HEK293 (cell line): ENCODE measurements at regions not wholly inside any gene's neighbourhood (a gene's known extent, or its start where the extent isn't known, plus 50 kb on each side); places are given as distances from the start of the nearest gene placed in this dataset.

Source experiments
- CTCF ChIA-PET: fragments of 350-600 bp; formaldehyde crosslinking; extraction: SDS; loops from one replicate; lab custom pipeline; 2021; ENCODE audit warnings: antibody characterized with exemption; lab: Yijun Ruan, JAX
- POLR2A ChIA-PET: fragments of 300-600 bp; formaldehyde crosslinking; extraction: SDS; loops from one replicate; lab custom pipeline; 2020; ENCODE audit warnings: antibody characterized with exemption, inconsistent platforms; lab: Yijun Ruan, JAX
- H3K27ac ChIP-seq: fragments of 200-500 bp; sonication (Bioruptor generic); 2 replicates; pipeline ENCODE4 v1.5.1; 2014; ENCODE audit warnings: low read depth, low read length, control low read depth, inconsistent platforms; ENCODE audit errors: extremely low read depth
- H3K36me3 ChIP-seq, 2 experiments: fragments of 200-500 bp in 1 of 2; sonication (Bioruptor generic) in 1 of 2; 1 replicate in 1 of 2; 2 replicates in 1 of 2; pipeline ENCODE4 v1.5.1; 2014 to 2017; ENCODE audit warnings: inconsistent platforms in 2 of 2, low read length in 2 of 2; ENCODE audit not compliant: control insufficient read depth in 2 of 2, insufficient read depth in 1 of 2
- H3K4me1 ChIP-seq: fragments of 200-500 bp; sonication (Bioruptor generic); 2 replicates; pipeline ENCODE4 v1.5.1; 2014; ENCODE audit warnings: mild to moderate bottlenecking, low read length, inconsistent platforms; ENCODE audit not compliant: control insufficient read depth, insufficient read depth
- H3K4me3 ChIP-seq: 2 replicates; pipeline ENCODE4 v1.5.1; 2011; ENCODE audit warnings: low read depth, mild to moderate bottlenecking, control low read depth, low read length, moderate library complexity
- H3K9me3 ChIP-seq: fragments of 200-500 bp; sonication (Bioruptor generic); 2 replicates; pipeline ENCODE4 v1.5.1; 2014; ENCODE audit warnings: low read depth, low read length, inconsistent platforms; ENCODE audit not compliant: control insufficient read depth, insufficient read depth
- GLIS1 ChIP-seq: fragments of 450-650 bp; formaldehyde crosslinking; IDR thresholded peaks from 2 replicates; pipeline ENCODE4 v1.5.1; 2016; ENCODE audit warnings: missing biosample characterization, missing genetic modification characterization
- HOXA7 ChIP-seq: sonication (generic); formaldehyde crosslinking; IDR thresholded peaks from 2 replicates; pipeline ENCODE4 v1.8.1; 2022; ENCODE audit warnings: missing genetic modification reagents, borderline replicate concordance
- IKZF3 ChIP-seq: fragments of 450-650 bp; IDR thresholded peaks from 2 replicates; pipeline ENCODE4 v1.5.0; 2018; ENCODE audit warnings: missing biosample characterization, mild to moderate bottlenecking, missing genetic modification characterization, moderate library complexity
- KLF10 ChIP-seq: fragments of 450-650 bp; IDR thresholded peaks from 2 replicates; pipeline ENCODE4 v1.5.1; 2018; ENCODE audit warnings: missing biosample characterization, mild to moderate bottlenecking, missing genetic modification characterization
- KLF16 ChIP-seq: fragments of 450-650 bp; formaldehyde crosslinking; IDR thresholded peaks from 2 replicates; pipeline ENCODE4 v1.5.1; 2017; ENCODE audit warnings: missing biosample characterization, missing genetic modification characterization
- SCRT2 ChIP-seq: fragments of 450-650 bp; formaldehyde crosslinking; IDR thresholded peaks from 2 replicates; pipeline ENCODE4 v1.5.1; 2016; ENCODE audit warnings: missing biosample characterization, missing genetic modification characterization
- SP3 ChIP-seq: fragments of 450-650 bp; formaldehyde crosslinking; IDR thresholded peaks from 2 replicates; pipeline ENCODE4 v1.5.1; 2016; ENCODE audit warnings: missing biosample characterization, missing genetic modification characterization
- TRIM28 ChIP-seq: IDR thresholded peaks from 2 replicates; pipeline ENCODE4 v1.6.1; 2011; ENCODE audit warnings: low read length, control low read depth, borderline replicate concordance
- ZBTB21 ChIP-seq: fragments of 450-650 bp; formaldehyde crosslinking; IDR thresholded peaks from 2 replicates; pipeline ENCODE4 v1.5.1; 2017; ENCODE audit warnings: missing biosample characterization, missing genetic modification characterization
- ZEB2 ChIP-seq: fragments of 450-650 bp; formaldehyde crosslinking; IDR thresholded peaks from 2 replicates; pipeline ENCODE4 v1.5.1; 2016; ENCODE audit warnings: missing biosample characterization, missing genetic modification characterization
- ZIC2 ChIP-seq: fragments of 450-650 bp; formaldehyde crosslinking; IDR thresholded peaks from 2 replicates; pipeline ENCODE4 v1.5.1; 2016; ENCODE audit warnings: missing biosample characterization, missing genetic modification characterization
- ZNF146 ChIP-seq: fragments of 450-650 bp; formaldehyde crosslinking; IDR thresholded peaks from 2 replicates; pipeline ENCODE4 v1.5.1; 2016; ENCODE audit warnings: missing biosample characterization, missing genetic modification characterization
- ZNF184 ChIP-seq: fragments of 450-650 bp; IDR thresholded peaks from 2 replicates; pipeline ENCODE4 v1.5.1; 2018; ENCODE audit warnings: missing biosample characterization, mild to moderate bottlenecking, missing genetic modification characterization
- ZNF221 ChIP-seq: fragments of 450-650 bp; formaldehyde crosslinking; IDR thresholded peaks from 2 replicates; pipeline ENCODE4 v1.5.1; 2017; ENCODE audit warnings: missing biosample characterization, missing genetic modification characterization, borderline replicate concordance
- ZNF239 ChIP-seq: fragments of 450-650 bp; formaldehyde crosslinking; IDR thresholded peaks from 2 replicates; pipeline ENCODE4 v1.5.1; 2016; ENCODE audit warnings: missing biosample characterization, missing genetic modification characterization
- ZNF302 ChIP-seq: fragments of 450-650 bp; formaldehyde crosslinking; IDR thresholded peaks from 2 replicates; pipeline ENCODE4 v1.5.1; 2016; ENCODE audit warnings: missing biosample characterization, missing genetic modification characterization, low read depth
- ZNF335 ChIP-seq: fragments of 450-650 bp; formaldehyde crosslinking; conservative IDR thresholded peaks from 2 replicates; pipeline ENCODE4 v1.5.1; 2016; ENCODE audit warnings: missing biosample characterization, missing genetic modification characterization
- ZNF354C ChIP-seq: fragments of 450-650 bp; formaldehyde crosslinking; IDR thresholded peaks from 2 replicates; pipeline ENCODE4 v1.5.1; 2016; ENCODE audit warnings: missing biosample characterization, missing genetic modification characterization, low read depth, borderline replicate concordance
- ZNF366 ChIP-seq: fragments of 450-650 bp; formaldehyde crosslinking; conservative IDR thresholded peaks from 2 replicates; pipeline ENCODE4 v1.5.1; 2016; ENCODE audit warnings: missing biosample characterization, missing genetic modification characterization
- ZNF391 ChIP-seq: fragments of 450-650 bp; formaldehyde crosslinking; IDR thresholded peaks from 2 replicates; pipeline ENCODE4 v1.5.1; 2016; ENCODE audit warnings: low read depth, missing biosample characterization, missing genetic modification characterization, borderline replicate concordance
- ZNF473 ChIP-seq: fragments of 450-650 bp; formaldehyde crosslinking; IDR thresholded peaks from 2 replicates; pipeline ENCODE4 v1.5.1; 2017; ENCODE audit warnings: missing biosample characterization, missing genetic modification characterization
- ZNF521 ChIP-seq: fragments of 450-650 bp; formaldehyde crosslinking; IDR thresholded peaks from 2 replicates; pipeline ENCODE4 v1.5.1; 2017; ENCODE audit warnings: missing biosample characterization, mild to moderate bottlenecking, missing genetic modification characterization
- ZNF624 ChIP-seq: fragments of 450-650 bp; formaldehyde crosslinking; IDR thresholded peaks from 2 replicates; pipeline ENCODE4 v1.5.1; 2017; ENCODE audit warnings: missing biosample characterization, missing genetic modification characterization
- ZNF629 ChIP-seq: fragments of 450-650 bp; formaldehyde crosslinking; IDR thresholded peaks from 2 replicates; pipeline ENCODE4 v1.5.1; 2017; ENCODE audit warnings: missing biosample characterization, missing genetic modification characterization
- ZNF76 ChIP-seq: fragments of 450-650 bp; formaldehyde crosslinking; IDR thresholded peaks from 2 replicates; pipeline ENCODE4; 2016; ENCODE audit warnings: low read depth, missing biosample characterization, missing genetic modification characterization, borderline replicate concordance
- ZXDB ChIP-seq: fragments of 450-650 bp; formaldehyde crosslinking; IDR thresholded peaks from 2 replicates; pipeline ENCODE4 v1.5.1; 2016; ENCODE audit warnings: missing biosample characterization, missing genetic modification characterization
- TF ChIP-seq, protein P1 (sequence below): fragments of 450-650 bp; formaldehyde crosslinking; IDR thresholded peaks from 2 replicates; pipeline ENCODE4 v1.5.1; 2016; ENCODE audit warnings: missing biosample characterization, missing genetic modification characterization
- TF ChIP-seq, protein P2 (sequence below): fragments of 450-650 bp; formaldehyde crosslinking; IDR thresholded peaks from 2 replicates; pipeline ENCODE4 v1.5.1; 2016; ENCODE audit warnings: missing biosample characterization, missing genetic modification characterization

DNA sequence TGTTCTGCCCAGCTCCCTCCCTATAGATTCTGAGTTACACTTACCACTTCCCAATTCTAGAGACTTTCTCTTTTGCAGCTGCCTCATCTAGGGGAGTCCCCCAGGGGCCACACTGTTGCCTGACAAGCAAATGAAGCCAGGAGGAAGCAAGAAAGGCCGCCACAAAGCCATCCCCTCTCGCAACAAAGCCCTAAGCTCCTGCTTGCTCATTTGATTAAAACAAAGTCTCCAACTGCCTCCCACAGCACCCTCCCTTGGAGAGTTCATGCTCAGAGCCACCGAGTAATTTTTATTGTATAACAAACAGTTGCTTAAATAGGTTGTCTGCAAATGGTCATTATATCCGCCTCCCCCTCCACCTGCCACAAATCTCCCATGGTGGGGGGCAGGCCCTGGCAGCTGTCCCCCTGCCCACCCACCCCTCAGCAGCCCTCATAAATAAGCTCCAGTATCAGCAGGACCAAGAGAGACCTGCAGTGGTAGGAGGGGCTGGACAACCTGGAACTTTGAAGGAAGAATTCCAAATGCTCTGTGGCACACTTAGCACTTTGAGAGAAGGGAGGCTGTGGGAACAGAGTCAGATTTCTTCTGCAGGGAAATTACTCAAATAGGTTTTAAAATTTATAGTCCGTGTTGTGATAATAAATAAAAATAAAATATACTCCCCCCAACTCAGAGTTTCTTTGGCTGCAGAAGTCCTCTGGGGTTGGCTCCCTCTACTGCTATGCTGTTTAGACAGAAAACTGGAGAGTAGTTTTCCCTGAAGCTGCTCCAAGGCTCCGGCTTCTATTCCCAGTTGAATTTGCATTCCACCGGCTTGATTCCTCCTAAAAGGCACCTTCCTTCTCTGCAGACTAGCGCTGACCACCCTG, 237.5 kb downstream of the TTLL7 start (continued):
- TF ChIP-seq ZNF221 (tag by site-specific recombination) (no peak), GLIS1 (tag by site-specific recombination) (peak; percentile 29), ZIC2 (no peak), ZXDB (tag by site-specific recombination) (no peak), ZNF239 (tag by site-specific recombination) (no peak), ZNF473 (tag by site-specific recombination) (no peak), ZNF391 (tag by site-specific recombination) (no peak)
- TF ChIP-seq, protein P1, sequence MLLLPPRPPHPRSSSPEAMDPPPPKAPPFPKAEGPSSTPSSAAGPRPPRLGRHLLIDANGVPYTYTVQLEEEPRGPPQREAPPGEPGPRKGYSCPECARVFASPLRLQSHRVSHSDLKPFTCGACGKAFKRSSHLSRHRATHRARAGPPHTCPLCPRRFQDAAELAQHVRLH, result no peak

DNA sequence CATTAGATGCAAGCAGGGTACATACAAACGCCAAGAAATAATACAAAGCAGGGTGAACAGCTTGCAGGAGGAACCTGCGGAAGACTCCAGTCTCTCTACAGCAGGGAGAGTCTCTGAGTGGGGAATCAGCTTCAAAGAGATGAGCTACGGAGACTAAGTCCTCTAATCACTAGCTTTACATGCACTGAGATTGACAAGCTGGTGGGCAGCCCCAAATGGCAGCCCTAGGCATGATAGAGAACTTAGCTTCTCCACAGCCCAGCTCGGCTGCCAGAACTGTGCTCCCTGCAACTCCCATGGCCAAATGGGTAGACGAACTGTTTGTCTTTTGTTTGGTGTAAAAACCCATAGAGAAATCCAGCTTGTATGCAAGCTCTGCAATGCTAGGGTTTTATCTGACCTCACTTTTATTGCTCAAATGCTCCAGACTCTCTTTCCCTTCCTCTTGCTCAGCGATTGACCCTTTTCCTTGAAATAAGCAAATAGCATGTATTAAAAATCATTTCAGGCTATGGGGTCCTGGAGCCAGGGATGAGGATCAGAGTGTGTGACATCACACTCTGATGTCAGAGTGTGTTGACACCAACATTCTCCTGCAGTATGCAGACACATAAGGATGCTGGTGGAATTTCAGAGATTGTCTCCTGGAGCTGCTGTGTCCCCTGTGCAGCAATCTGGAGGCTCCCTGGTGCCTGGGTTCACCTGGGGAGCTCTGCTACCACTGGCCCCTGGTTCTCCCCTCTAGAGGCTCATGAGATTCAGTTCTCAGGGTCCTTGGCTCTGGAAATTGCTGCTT, 238.5 kb downstream of the TTLL7 start:
- TF ChIP-seq ZNF366 (tag by site-specific recombination) (no peak), ZNF629 (peak; percentile 56; the same call in 1 of the 2 replicates), ZBTB21 (tag by site-specific recombination) (peak; percentile 67; the same call in 1 of the 2 replicates)
- TF ChIP-seq, all 188 proteins: peak for 2
- H3K9me3 ChIP-seq, result no peaks in the 10 kb centered on the region
- POLR2A ChIA-PET, result no interaction called here

DNA sequence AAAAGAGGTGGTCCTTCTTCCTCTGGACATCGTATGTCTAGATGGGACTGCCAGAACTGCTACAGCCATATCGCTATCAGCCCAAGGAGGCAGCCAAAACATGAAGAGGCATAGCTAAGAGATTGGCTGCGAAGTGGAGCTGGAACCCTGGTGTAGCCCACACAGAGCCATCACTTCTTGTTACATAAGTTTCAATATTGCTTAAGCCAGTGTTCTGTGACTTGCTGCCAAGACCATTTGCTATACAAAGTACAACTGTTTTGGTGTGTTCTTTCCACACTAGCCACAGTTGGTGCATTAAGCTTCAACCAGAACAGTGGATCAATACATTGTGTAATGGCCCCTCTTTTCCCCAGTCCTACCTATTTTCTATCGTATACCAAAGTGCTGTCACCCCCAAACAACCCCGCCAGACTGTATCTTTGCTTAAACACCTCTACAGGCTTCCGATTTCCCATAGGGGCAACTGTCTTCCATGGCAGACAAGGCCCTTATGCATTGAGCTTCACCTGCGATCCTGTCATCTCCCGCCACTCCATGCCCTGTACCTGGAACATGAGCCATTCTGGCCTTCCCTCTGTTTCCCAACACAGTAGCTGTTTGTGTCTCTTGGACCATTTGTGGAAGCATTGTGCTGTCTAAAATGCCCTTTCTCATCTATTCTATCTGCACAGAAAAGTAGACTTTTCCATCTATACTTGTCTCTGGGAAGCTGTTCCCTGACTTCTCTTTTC, 241.8 kb downstream of the TTLL7 start:
- no peaks in the 10 kb centered on the region for H3K36me3 ChIP-seq
- H3K27ac ChIP-seq, result no peak overlapping the region
- TF ChIP-seq SCRT2 (tag by site-specific recombination), result no peak
- TF ChIP-seq ZNF354C (tag by site-specific recombination), result no peak
- TF ChIP-seq KLF16 (tag by site-specific recombination), result no peak
- TF ChIP-seq ZNF239 (tag by site-specific recombination), result no peak
- TF ChIP-seq ZNF624 (tag by site-specific recombination), result no peak
- no peak for TF ChIP-seq TRIM28
- no peak for TF ChIP-seq HOXA7 (CRISPR knock-in tag)
- TF ChIP-seq ZNF521, result no peak
- TF ChIP-seq ZNF302 (tag by site-specific recombination), result no peak
- TF ChIP-seq KLF10 (tag by site-specific recombination), result no peak
- no peak for TF ChIP-seq ZNF335 (tag by site-specific recombination)
- no peak for TF ChIP-seq ZNF221 (tag by site-specific recombination)
- TF ChIP-seq ZNF184 (tag by site-specific recombination), result no peak
- TF ChIP-seq ZNF76, result no peak
- TF ChIP-seq, protein P2, sequence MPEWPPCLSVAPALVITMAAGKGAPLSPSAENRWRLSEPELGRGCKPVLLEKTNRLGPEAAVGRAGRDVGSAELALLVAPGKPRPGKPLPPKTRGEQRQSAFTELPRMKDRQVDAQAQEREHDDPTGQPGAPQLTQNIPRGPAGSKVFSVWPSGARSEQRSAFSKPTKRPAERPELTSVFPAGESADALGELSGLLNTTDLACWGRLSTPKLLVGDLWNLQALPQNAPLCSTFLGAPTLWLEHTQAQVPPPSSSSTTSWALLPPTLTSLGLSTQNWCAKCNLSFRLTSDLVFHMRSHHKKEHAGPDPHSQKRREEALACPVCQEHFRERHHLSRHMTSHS (tag by site-specific recombination), result no peak
- TF ChIP-seq ZEB2, result no peak
- no peak for TF ChIP-seq ZNF146 (tag by site-specific recombination)
- TF ChIP-seq SP3 (tag by site-specific recombination), result no peak
- no peak for TF ChIP-seq IKZF3 (tag by site-specific recombination)
- no peaks in the 10 kb centered on the region for H3K9me3 ChIP-seq
- ChIA-PET CTCF (interaction anchor here (0.7 kb wide), 1 partner anchor 107 kb away, joined by 4 read pairs; no protein-coding TSS in a partner anchor), POLR2A (no interaction called here)
- H3K4me3 ChIP-seq, result no peak overlapping the region
- H3K4me1 ChIP-seq, result peaks cover 6% of the 10 kb centered on the region; the same call in 1 of the 2 replicates

More for the DNA sequence above, 238.5 kb downstream of the TTLL7 start:
- no peak overlapping the region for H3K4me3 ChIP-seq
- H3K4me1 ChIP-seq, result peaks cover 12% of the 10 kb centered on the region; the same call in 1 of the 2 replicates
- CTCF ChIA-PET, result no interaction called here
- H3K36me3 ChIP-seq, result no peaks in the 10 kb centered on the region
- H3K27ac ChIP-seq, result no peak overlapping the region
